GM12873 (cell line): ENCODE measurements at regions not wholly inside any gene's neighbourhood (a gene's known extent, or its start where the extent isn't known, plus 50 kb on each side); places are given as distances from the start of the nearest gene placed in this dataset.

Experiments used
- CTCF ChIP-seq: IDR thresholded peaks from 2 replicates; pipeline ENCODE4 v1.5.1; 2012; ENCODE audit warnings: low read depth, mild to moderate bottlenecking, moderate library complexity, low read length, control low read depth; ENCODE audit not compliant: insufficient read depth; ENCODE audit errors: missing control alignments

DNA sequence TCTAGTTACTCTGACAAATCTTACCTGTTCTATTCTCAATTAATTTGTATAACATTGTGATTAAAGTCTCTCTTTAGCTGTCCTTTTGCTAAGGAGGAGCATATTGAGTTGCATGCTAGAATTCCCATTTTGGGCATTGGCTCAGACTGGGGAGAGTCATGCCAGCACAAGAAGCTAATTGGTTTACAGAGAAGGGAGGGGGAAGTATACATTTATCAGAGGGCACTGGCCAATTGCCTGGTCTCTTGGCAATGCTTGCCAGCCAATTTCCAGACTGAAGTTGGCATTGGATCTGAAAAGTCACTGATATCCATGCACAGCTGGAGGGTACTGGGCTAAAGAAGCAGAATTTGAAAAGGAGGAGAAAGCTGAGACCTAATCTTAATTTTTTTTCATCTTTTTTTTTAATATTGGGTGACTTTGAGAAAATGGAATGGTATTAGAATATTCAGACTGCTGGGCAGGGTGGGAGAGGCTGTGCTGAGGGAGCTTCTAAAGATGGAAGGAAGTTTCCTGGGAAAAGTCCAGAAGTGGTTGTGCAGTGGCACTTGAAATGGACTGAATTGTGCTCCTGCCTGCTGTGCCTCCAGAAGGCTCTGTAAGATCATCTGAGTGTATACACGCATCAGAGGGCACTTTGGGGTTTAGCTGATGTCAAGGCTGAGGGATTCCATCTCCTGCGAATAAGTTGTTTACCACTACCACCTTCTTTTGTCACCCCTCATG is 365.2 kb upstream of the DPH6 start:
- no peak for TF ChIP-seq CTCF

GRCh38 chr15:35912196-35912595 is 366.2 kb upstream of the DPH6 start:
- no peak for TF ChIP-seq CTCF

DNA sequence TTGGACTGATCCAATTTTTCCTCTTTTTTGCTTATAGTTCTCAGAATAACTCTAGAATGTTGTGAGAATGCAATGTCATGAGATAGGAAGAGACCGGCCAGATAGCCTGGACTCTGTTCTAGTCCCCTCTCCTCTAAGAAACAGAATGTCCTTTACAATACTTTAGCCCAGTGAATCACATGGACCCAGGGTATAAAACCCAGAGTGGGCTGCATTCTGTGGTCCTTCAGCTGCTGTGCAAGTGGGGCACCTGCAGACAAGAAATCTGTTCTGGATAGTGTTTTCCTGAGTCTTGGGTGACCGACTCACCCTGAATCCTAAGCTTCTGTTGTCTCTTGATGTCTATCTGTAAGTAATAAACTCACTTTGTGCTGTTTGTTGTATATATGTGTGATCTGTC is 368.6 kb upstream of the DPH6 start:
- no peak for TF ChIP-seq CTCF

DNA sequence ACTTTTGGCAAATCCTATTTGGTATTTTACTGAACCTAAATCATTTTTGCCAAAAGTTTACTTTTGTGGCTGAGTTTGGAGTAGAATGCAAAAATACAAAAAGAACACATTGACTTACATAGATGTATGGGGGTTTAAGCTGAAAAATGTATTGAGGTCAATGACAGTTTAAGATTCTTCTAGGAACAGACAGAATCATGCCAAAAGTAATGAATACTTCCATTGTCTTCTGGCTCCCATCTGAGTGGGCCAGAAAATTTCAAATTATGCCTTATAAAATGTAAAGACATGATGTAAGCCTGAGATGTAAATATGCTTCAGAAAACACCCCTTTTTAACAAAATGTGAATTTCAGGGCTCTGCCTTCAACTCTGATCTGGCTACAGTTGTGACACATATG is 375.1 kb upstream of the DPH6 start:
- no peak for TF ChIP-seq CTCF

GRCh38 chr15:35925275-35926006 is 379.5 kb upstream of the DPH6 start:
- TF ChIP-seq CTCF, result no peak

- TF ChIP-seq CTCF, result no peak
Observed at GRCh38 chr15:35926007-35926380, 380.0 kb upstream of the DPH6 start.

- TF ChIP-seq CTCF, result no peak
Observed at GRCh38 chr15:35928847-35929246, 382.9 kb upstream of the DPH6 start.
